Fibroblast of villous mesenchyme (primary cell): ENCODE measurements at regions not wholly inside any gene's neighbourhood (a gene's known extent, or its start where the extent isn't known, plus 50 kb on each side); places are given as distances from the start of the nearest gene placed in this dataset.
"Not testable (repeated sequence)": the region's sequence is repeated elsewhere in the genome, so short reads cannot be mapped to it uniquely, and the experiment has no call there.

Experiments used
- DNase-seq: peaks from one replicate; pipeline ENCODE4 v3.0.0-alpha.2; 2010; ENCODE audit warnings: low read depth
- H3K4me3 ChIP-seq: 2 replicates; pipeline ENCODE4 v1.5.1; 2011; ENCODE audit warnings: low read depth, mild to moderate bottlenecking, low read length
- CTCF ChIP-seq: IDR thresholded peaks from 2 replicates; pipeline ENCODE4 v1.5.1; 2012; ENCODE audit warnings: low read depth, mild to moderate bottlenecking, low read length; ENCODE audit not compliant: insufficient read depth

GRCh38 chr6:85237478-85237877 lies 212.4 kb upstream of the NT5E start:
- H3K4me3 ChIP-seq, result no peak overlapping the region
- no peak for TF ChIP-seq CTCF
- DNase-seq, result no peak

- TF ChIP-seq CTCF, result no peak
- no peak overlapping the region for H3K4me3 ChIP-seq
- DNase-seq, result no peak
These were observed 213.2 kb upstream of the NT5E start for GRCh38 chr6:85236636-85237035.

GRCh38 chr6:85227345-85227744 lies 222.5 kb upstream of the NT5E start:
- H3K4me3 ChIP-seq, DNase-seq: not testable (repeated sequence)

- H3K4me3 ChIP-seq, DNase-seq: not testable (repeated sequence)
These were observed 237.1 kb upstream of the NT5E start for GRCh38 chr6:85212794-85213193.

- no peak overlapping the region for H3K4me3 ChIP-seq
- no peak for DNase-seq
- no peak for TF ChIP-seq CTCF
These were observed 254.6 kb upstream of the NT5E start for GRCh38 chr6:85195243-85195642.

- H3K4me3 ChIP-seq, result no peak overlapping the region
- no peak for TF ChIP-seq CTCF
- DNase-seq, result no peak
These were observed 256.5 kb upstream of the NT5E start for GRCh38 chr6:85193339-85193738.

- H3K4me3 ChIP-seq, result no peak overlapping the region
- DNase-seq, result no peak
- no peak for TF ChIP-seq CTCF
These were observed 257.3 kb upstream of the NT5E start for GRCh38 chr6:85192596-85192995.

- no peak overlapping the region for H3K4me3 ChIP-seq
- TF ChIP-seq CTCF, result no peak
- no peak for DNase-seq
These were observed 257.7 kb upstream of the NT5E start for GRCh38 chr6:85192186-85192585.
